ENCODE measurements at regions not wholly inside any gene's neighbourhood (a gene's known extent, or its start where the extent isn't known, plus 50 kb on each side); places are given as distances from the start of the nearest gene placed in this dataset.

GRCh38 chr3:106789276-106789675 lies 588.0 kb upstream of the CCDC54 start (continued):
- TF ChIP-seq ZNF462 (CRISPR knock-in tag; IDR thresholded peaks at IDR 0.05) (no peak), POLR2AphosphoS5 (IDR thresholded peaks at IDR 0.05; ENCODE audit: low read depth) (no peak), NANOG (IDR thresholded peaks at IDR 0.05; ENCODE audit: borderline replicate concordance) (no peak), ZNF114 (CRISPR knock-in tag; IDR thresholded peaks at IDR 0.05) (no peak)

GRCh38 chr3:106792716-106793115 lies 584.5 kb upstream of the CCDC54 start:
- no peak for TF ChIP-seq ZNF114 (CRISPR knock-in tag; IDR thresholded peaks at IDR 0.05)
- no peak for TF ChIP-seq POLR2AphosphoS5 (IDR thresholded peaks at IDR 0.05; ENCODE audit: low read depth)
- no peak for TF ChIP-seq CTCF (conservative IDR thresholded peaks at IDR 0.05; ENCODE audit: low read depth in 2 of 2)
- no peak for TF ChIP-seq REST (IDR thresholded peaks at IDR 0.05; ENCODE audit: unreplicated experiment)
- no peak for TF ChIP-seq ETS1 (IDR thresholded peaks at IDR 0.05)
- Histone ChIP-seq H3K79me2 (replicated peaks; ENCODE audit: insufficient read depth) (no peaks in the 10 kb centered on the region), H3K27me3 (ENCODE audit: insufficient read depth) (no peaks in the 10 kb centered on the region), H3K4me2 (no peak overlapping the region), H2AFZ (no peak overlapping the region), H3K4me3 (no peak overlapping the region), H3F3A (replicated peaks; ENCODE audit: low read depth) (no peaks in the 10 kb centered on the region), H3K36me3 (ENCODE audit: insufficient read depth) (no peaks in the 10 kb centered on the region), H3K9me2 (ENCODE audit: insufficient read depth) (0 out of 2 replicates have a peak, but pooled peaks cover 3% of the 10 kb centered on the region), H3K27ac (ENCODE audit: low read depth) (no peak overlapping the region), H4K20me1 (replicated peaks; ENCODE audit: insufficient read depth) (no peaks in the 10 kb centered on the region), H3K4me1 (ENCODE audit: insufficient read depth) (no peaks in the 10 kb centered on the region; the same call in 1 of the 2 replicates)
- Mint-ChIP-seq H3K4me1 (no peaks in the 10 kb centered on the region), H3K36me3 (ENCODE audit: low read depth) (no peaks in the 10 kb centered on the region), H3K27ac (no peak overlapping the region), H3K27me3 (ENCODE audit: insufficient read depth, low read depth, poor library complexity) (peaks cover 8% of the 10 kb centered on the region), H3K4me3 (no peak overlapping the region), H3K9me3 (no peaks in the 10 kb centered on the region; the same call in 2 of the 3 replicates)
- ATAC-seq (no peak), DNase-seq (ENCODE audit: low spot score) (no peak)

All from GM23338 (cell line).